GM12878 (cell line): ENCODE measurements at regions not wholly inside any gene's neighbourhood (a gene's known extent, or its start where the extent isn't known, plus 50 kb on each side); places are given as distances from the start of the nearest gene placed in this dataset.

Source experiments
- ATAC-seq: fragments of 200-7000 bp; cut with Tn5 transposase; 3 replicates; pipeline ENCODE4 v1.9.1; 2020; ENCODE audit warnings: mild to moderate bottlenecking, moderate library complexity
- BruUV-seq: library from RNA; stranded (reverse); fragments of 400-500 nt; replicated peaks from 2 replicates; lab custom pipeline; 2021; lab: Mats Ljungman, UMichigan
- CTCF ChIA-PET: fragments of 300-600 bp; sonication (Branson Sonifier 250); formaldehyde crosslinking; extraction: SDS; loops from one replicate; lab custom pipeline; 2021; ENCODE audit warnings: inconsistent platforms; lab: Yijun Ruan, JAX
- POLR2A ChIA-PET: fragments of 350-600 bp; formaldehyde crosslinking; extraction: SDS; loops from one replicate; lab custom pipeline; 2021; ENCODE audit warnings: inconsistent platforms; lab: Charles Lee
- RAD21 ChIA-PET: fragments of 300-600 bp; sonication (Branson Sonifier 250); formaldehyde crosslinking; loops from one replicate; lab custom pipeline; 2023; ENCODE audit warnings: antibody characterized with exemption; ENCODE audit not compliant: unreplicated experiment; lab: Charles Lee
- SMC1A ChIA-PET: fragments of 300-600 bp; sonication (Branson Sonifier 250); formaldehyde crosslinking; loops from one replicate; lab custom pipeline; 2023; ENCODE audit not compliant: unreplicated experiment, uncharacterized antibody; lab: Charles Lee
- DNase-seq: peaks from one replicate; pipeline ENCODE4 v3.0.0-alpha.2; 2011; ENCODE audit warnings: low read depth, low spot score
- FAIRE-seq: peaks from 3 replicates; lab custom pipeline; 2011; peaks lifted over from hg19 to GRCh38; lab: Jason Lieb, UNC
- H2AFZ ChIP-seq: 2 replicates; pipeline ENCODE4 v1.6.0; 2011; ENCODE audit warnings: low read depth, low read length, control low read depth; ENCODE audit not compliant: control insufficient read depth
- H3K27ac ChIP-seq: 2 replicates; pipeline ENCODE4 v1.5.1; 2011; ENCODE audit warnings: control low read depth; ENCODE audit not compliant: control insufficient read depth, insufficient read depth
- H3K27me3 ChIP-seq, 2 experiments: replicated peaks in 1 of 2; 2 replicates each; pipeline versions ENCODE4 v1.6.0 to v1.6.1; 2011; ENCODE audit warnings: low read length in 1 of 2; ENCODE audit not compliant: control insufficient read depth in 2 of 2, insufficient read depth in 2 of 2
- H3K36me3 ChIP-seq, 2 experiments: 2 replicates each; pipeline ENCODE4 v1.5.1; 2011; ENCODE audit warnings: low read length in 1 of 2; ENCODE audit not compliant: control insufficient read depth in 2 of 2, insufficient read depth in 2 of 2
- H3K4me1 ChIP-seq: 2 replicates; pipeline ENCODE4 v1.6.1; 2011; ENCODE audit warnings: mild to moderate bottlenecking, low read length, moderate library complexity, mixed read lengths; ENCODE audit not compliant: control insufficient read depth, insufficient read depth
- H3K4me2 ChIP-seq: 2 replicates; pipeline ENCODE4 v1.6.0; 2011; ENCODE audit warnings: control low read depth; ENCODE audit not compliant: control insufficient read depth, insufficient read depth
- H3K4me3 ChIP-seq: fragments of 200-600 bp; sonication (generic); 2 replicates; pipeline ENCODE4 v1.5.1; 2016
- H3K79me2 ChIP-seq: 2 replicates; pipeline ENCODE4 v1.6.0; 2011; ENCODE audit warnings: low read length; ENCODE audit not compliant: control insufficient read depth, insufficient read depth
- H3K9ac ChIP-seq: 2 replicates; pipeline ENCODE4 v1.8.0; 2011; ENCODE audit warnings: low read length, control low read depth, mixed read lengths; ENCODE audit not compliant: control insufficient read depth, insufficient read depth
- H3K9me3 ChIP-seq: replicated peaks from 3 replicates; pipeline ENCODE4 v1.5.1; 2011; ENCODE audit warnings: mild to moderate bottlenecking, low read length; ENCODE audit not compliant: control insufficient read depth, insufficient read depth
- H4K20me1 ChIP-seq: 2 replicates; pipeline ENCODE4 v1.6.0; 2011; ENCODE audit not compliant: control insufficient read depth, insufficient read depth
- RBBP5 ChIP-seq: fragments of 200-600 bp; sonication (generic); conservative IDR thresholded peaks from 2 replicates; pipeline ENCODE4 v1.6.1; 2016
- TCF12 ChIP-seq: IDR thresholded peaks from 2 replicates; pipeline ENCODE4 v1.6.1; 2011; ENCODE audit warnings: low read depth, mild to moderate bottlenecking, low read length
- TCF7 ChIP-seq: IDR thresholded peaks from 2 replicates; pipeline ENCODE4 v1.6.1; 2014; ENCODE audit warnings: antibody characterized with exemption, borderline replicate concordance
- WGBS: methylation state at CpG from one replicate; pipeline ENCODE4 v1.1.6; 2016; ENCODE audit warnings: low lambda C conversion rate; ENCODE audit not compliant: insufficient replicate concordance, insufficient coverage; ENCODE audit errors: missing lambda C conversion rate; 5-methylcytosine and 5-hydroxymethylcytosine counted together
- in situ Hi-C: fragments of 300-500 bp; cut with MboI; formaldehyde crosslinking; loops from 9 replicates; pipeline ENCODE4 v1.14.3; 2018; ENCODE audit warnings: mixed read lengths
- intact Hi-C: fragments of 100-400 bp; cut with micrococcal nuclease; formaldehyde crosslinking; loops from one replicate; pipeline ENCODE4 v1.14.2; 2022; ENCODE audit not compliant: unreplicated experiment
- TF ChIP-seq, protein P1 (sequence below): fragments of 450-650 bp; IDR thresholded peaks from 2 replicates; pipeline ENCODE4 v1.6.1; 2017; ENCODE audit warnings: mild to moderate bottlenecking, low read depth, inconsistent platforms; ENCODE audit not compliant: poor library complexity, severe bottlenecking

DNA sequence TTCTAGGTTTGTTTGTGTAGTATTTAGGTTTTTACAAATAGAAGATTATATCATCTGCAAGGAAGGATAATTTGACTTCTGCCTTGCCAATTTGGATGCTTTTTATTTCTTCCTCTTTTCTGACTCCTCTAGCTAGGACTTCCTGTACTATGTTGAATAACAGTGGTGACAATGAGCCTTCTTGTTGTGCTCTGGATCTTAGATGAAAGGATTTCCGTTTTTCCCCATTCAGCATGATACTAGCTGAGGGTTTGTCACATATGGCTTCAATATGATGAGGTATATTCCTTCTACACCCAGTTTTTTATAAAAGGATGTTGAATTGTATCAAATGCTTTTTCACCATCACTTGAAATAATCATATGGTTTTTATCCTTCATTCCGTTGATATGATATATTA, 101.4 kb downstream of the FBXO4 start:
- ChIA-PET RAD21 (no interaction called here), POLR2A (no interaction called here), CTCF (no interaction called here), SMC1A (interaction anchor here (0.9 to 1.0 kb wide), 2 partner anchors 41 to 170 kb away, joined by 3 read pairs; no protein-coding TSS in a partner anchor)
- intact Hi-C loops (no loop called here), in situ Hi-C loops (no loop called here)
- WGBS, result 0% methylated on average over 2 of the region's 2 CpGs
- Histone ChIP-seq H3K27ac (no peak overlapping the region), H2AFZ (no peak overlapping the region), H4K20me1 (no peaks in the 10 kb centered on the region), H3K4me3 (no peak overlapping the region), H3K4me1 (no peaks in the 10 kb centered on the region), H3K27me3 (no peaks in the 10 kb centered on the region), H3K9me3 (no peaks in the 10 kb centered on the region), H3K79me2 (no peaks in the 10 kb centered on the region), H3K4me2 (no peak overlapping the region), H3K36me3 (no peaks in the 10 kb centered on the region), H3K9ac (no peak overlapping the region)
- FAIRE-seq (no peak), DNase-seq (no peak), ATAC-seq (no peak)
- no TSS peak for BruUV-seq
- TF ChIP-seq TCF7 (no peak), RBBP5 (no peak), TCF12 (no peak)

GRCh38 chr5:42032137-42032536, 107.1 kb downstream of the FBXO4 start:
- no peak overlapping the region for H3K27ac ChIP-seq
- H3K4me1 ChIP-seq, result no peaks in the 10 kb centered on the region
- no peaks in the 10 kb centered on the region for H3K36me3 ChIP-seq
- intact Hi-C loops (no loop called here), in situ Hi-C loops (no loop called here)
- H3K9me3 ChIP-seq, result no peaks in the 10 kb centered on the region
- no peak overlapping the region for H3K4me3 ChIP-seq
- RAD21 ChIA-PET, result no interaction called here
- CTCF ChIA-PET, result no interaction called here
- no peaks in the 10 kb centered on the region for H3K27me3 ChIP-seq
- no peaks in the 10 kb centered on the region for H4K20me1 ChIP-seq
- SMC1A ChIA-PET, result no interaction called here
- H3K79me2 ChIP-seq, result no peaks in the 10 kb centered on the region
- DNase-seq (no peak), FAIRE-seq (no peak), ATAC-seq (no peak)
- POLR2A ChIA-PET, result no interaction called here
- TF ChIP-seq, protein P1, sequence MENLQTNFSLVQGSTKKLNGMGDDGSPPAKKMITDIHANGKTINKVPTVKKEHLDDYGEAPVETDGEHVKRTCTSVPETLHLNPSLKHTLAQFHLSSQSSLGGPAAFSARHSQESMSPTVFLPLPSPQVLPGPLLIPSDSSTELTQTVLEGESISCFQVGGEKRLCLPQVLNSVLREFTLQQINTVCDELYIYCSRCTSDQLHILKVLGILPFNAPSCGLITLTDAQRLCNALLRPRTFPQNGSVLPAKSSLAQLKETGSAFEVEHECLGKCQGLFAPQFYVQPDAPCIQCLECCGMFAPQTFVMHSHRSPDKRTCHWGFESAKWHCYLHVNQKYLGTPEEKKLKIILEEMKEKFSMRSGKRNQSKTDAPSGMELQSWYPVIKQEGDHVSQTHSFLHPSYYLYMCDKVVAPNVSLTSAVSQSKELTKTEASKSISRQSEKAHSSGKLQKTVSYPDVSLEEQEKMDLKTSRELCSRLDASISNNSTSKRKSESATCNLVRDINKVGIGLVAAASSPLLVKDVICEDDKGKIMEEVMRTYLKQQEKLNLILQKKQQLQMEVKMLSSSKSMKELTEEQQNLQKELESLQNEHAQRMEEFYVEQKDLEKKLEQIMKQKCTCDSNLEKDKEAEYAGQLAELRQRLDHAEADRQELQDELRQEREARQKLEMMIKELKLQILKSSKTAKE, result no peak
- WGBS, result 0% methylated on average over 1 of the region's 1 CpG
- no peak overlapping the region for H3K4me2 ChIP-seq
- H3K9ac ChIP-seq, result no peak overlapping the region
- no TSS peak for BruUV-seq
- no peak overlapping the region for H2AFZ ChIP-seq
